AG04449 (cell line): ENCODE measurements at regions not wholly inside any gene's neighbourhood (a gene's known extent, or its start where the extent isn't known, plus 50 kb on each side); places are given as distances from the start of the nearest gene placed in this dataset.

ENCODE experiments used
- CTCF ChIA-PET: fragments of 350-600 bp; formaldehyde crosslinking; extraction: SDS; loops from one replicate; lab custom pipeline; 2021; ENCODE audit warnings: antibody characterized with exemption; lab: Yijun Ruan, JAX
- POLR2A ChIA-PET: fragments of 400-600, 350-600 bp; formaldehyde crosslinking; extraction: SDS; loops from one replicate; lab custom pipeline; 2020; ENCODE audit warnings: antibody characterized with exemption, inconsistent platforms; lab: Yijun Ruan, JAX
- DNase-seq: peaks from one replicate; pipeline ENCODE4 v3.0.0-alpha.2; 2010; ENCODE audit warnings: low read depth, low spot score
- H3K4me3 ChIP-seq: 2 replicates; pipeline ENCODE4 v1.5.1; 2011; ENCODE audit warnings: low read depth, mild to moderate bottlenecking, control low read depth, low read length
- CTCF ChIP-seq: IDR thresholded peaks from one replicate; pipeline ENCODE4 v1.5.1; 2011; ENCODE audit warnings: mild to moderate bottlenecking, moderate library complexity, low read length, control low read depth, inconsistent platforms; ENCODE audit not compliant: insufficient read depth; ENCODE audit errors: missing control alignments

GRCh38 chr1:222886878-222887351 is 72.1 kb downstream of the DISP1 start:
- no peak for DNase-seq
- CTCF ChIA-PET: interaction anchor here (0.8 to 1.0 kb wide), 2 partner anchors 9 to 34 kb away, joined by 3 read pairs; no protein-coding TSS in a partner anchor
- TF ChIP-seq CTCF: no peak
- POLR2A ChIA-PET: no interaction called here
- H3K4me3 ChIP-seq: no peak overlapping the region

DNA sequence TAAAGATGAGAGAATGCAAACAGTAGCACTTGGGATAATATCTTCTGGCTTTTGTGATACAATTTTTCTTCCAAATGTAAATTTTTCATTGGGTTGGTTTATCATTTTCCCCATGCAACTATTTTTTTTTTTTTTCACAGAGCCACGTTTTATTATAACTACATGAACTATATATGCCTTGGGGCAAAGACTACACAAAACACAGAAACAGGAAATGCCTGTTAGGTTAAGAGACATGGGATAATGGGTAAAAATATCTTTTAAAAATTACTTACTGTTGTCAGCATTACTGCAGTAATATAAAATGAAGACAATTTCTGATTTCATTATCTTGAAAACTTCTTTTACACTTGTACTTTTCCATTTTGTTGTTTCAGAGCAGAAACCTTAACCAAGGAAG is 74.6 kb downstream of the DISP1 start:
- CTCF ChIA-PET: interaction anchor here (0.7 kb wide), 1 partner anchor 32 kb away, joined by 3 read pairs; no protein-coding TSS in a partner anchor
- POLR2A ChIA-PET: no interaction called here

GRCh38 chr1:222890716-222891115 is 75.9 kb downstream of the DISP1 start:
- TF ChIP-seq CTCF: no peak
- CTCF ChIA-PET: interaction anchor here (1.0 kb wide), 1 partner anchor 63 kb away, joined by 3 read pairs; no protein-coding TSS in a partner anchor
- no peak for DNase-seq
- H3K4me3 ChIP-seq: no peak overlapping the region
- POLR2A ChIA-PET: no interaction called here

More for the DNA sequence above, 74.6 kb downstream of the DISP1 start:
- DNase-seq: no peak
- no peak for TF ChIP-seq CTCF
- H3K4me3 ChIP-seq: no peak overlapping the region

GRCh38 chr1:222891578-222891977 is 76.7 kb downstream of the DISP1 start:
- POLR2A ChIA-PET: no interaction called here
- H3K4me3 ChIP-seq: no peak overlapping the region
- CTCF ChIA-PET: interaction anchor here (1.0 kb wide), 1 partner anchor 64 kb away, joined by 3 read pairs; no protein-coding TSS in a partner anchor
- TF ChIP-seq CTCF: no peak
- no peak for DNase-seq

GRCh38 chr1:222892137-222892769 is 77.4 kb downstream of the DISP1 start:
- ChIA-PET POLR2A (no interaction called here), CTCF (interaction anchor here (0.6 to 0.8 kb wide), 2 partner anchors 12 to 17 kb away, joined by 4 to 5 read pairs; no protein-coding TSS in a partner anchor)
- no peak for DNase-seq
- no peak for TF ChIP-seq CTCF
- H3K4me3 ChIP-seq: no peak overlapping the region

- ChIA-PET POLR2A (no interaction called here), CTCF (no interaction called here)
- no peak for DNase-seq
- TF ChIP-seq CTCF: no peak
- H3K4me3 ChIP-seq: no peak overlapping the region
Observed at GRCh38 chr1:222893255-222893654, 78.4 kb downstream of the DISP1 start.
